NCI-H82 treated with DMSO at 0.1 percent for 48 hours (cell line): ENCODE measurements at regions not wholly inside any gene's neighbourhood (a gene's known extent, or its start where the extent isn't known, plus 50 kb on each side); places are given as distances from the start of the nearest gene placed in this dataset.
"Not testable (repeated sequence)": the region's sequence is repeated elsewhere in the genome, so short reads cannot be mapped to it uniquely, and the experiment has no call there.

Experiments
- DNase-seq: peaks from one replicate; lab custom pipeline; 2025; ENCODE audit not compliant: unreplicated experiment; lab: John Stamatoyannopoulos, UW

DNA sequence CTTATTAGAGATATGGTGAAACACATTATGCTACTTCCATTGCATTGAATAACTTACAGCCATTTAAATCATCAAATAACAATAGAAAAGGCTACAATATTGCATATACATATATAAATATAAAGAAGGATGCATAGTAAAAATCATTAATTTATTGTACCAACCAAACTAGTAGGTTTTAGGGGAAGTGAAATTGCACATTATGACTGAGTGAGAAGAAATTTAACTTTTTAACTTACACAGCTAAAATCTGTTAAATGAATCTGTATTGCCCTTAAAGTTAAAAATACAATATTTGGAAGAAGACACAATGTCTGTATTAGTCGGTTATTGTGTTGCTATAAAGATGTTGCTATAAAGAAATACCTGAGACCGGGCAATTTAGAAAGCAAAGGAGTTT, 2073.7 kb upstream of the ACO1 start:
- DNase-seq = no peak

DNA sequence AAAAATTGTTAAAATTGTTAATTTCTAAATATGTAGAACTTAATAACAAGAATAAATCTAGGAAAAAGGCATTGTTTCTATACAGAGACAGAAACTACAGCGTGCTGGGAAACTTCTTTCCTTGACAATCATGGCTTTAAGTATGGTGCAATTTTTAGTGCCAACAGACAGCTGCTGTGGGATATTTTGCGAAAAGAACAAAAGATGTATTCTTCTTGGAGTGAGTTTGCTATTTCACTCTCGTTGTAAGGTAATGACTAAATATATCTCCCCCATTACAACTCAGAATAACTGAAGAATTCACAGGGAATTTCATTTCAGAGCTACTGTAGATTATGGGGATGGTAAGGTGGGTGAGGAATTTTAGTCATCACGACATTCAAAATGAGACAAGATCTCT, 2055.0 kb upstream of the ACO1 start:
- DNase-seq = no peak

DNA sequence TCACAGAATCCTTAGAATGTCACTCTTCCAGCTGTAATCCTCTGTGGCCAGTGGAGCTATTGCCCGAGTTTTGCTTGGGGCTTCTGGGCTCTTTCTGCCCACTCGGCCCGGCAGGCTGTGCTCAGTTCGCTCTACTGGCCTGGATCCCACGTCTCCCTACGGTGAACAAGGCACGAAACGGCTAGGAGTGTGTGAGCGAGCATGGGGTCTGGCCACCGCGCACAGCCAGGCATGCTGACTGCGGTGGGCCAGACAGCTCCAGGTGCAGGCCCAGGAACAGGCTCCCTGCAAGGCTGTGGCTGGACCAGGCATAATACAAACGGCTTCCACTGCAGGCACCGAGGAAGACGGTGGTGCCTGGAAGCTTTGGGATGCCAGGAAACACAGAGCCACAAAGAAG, 2035.5 kb upstream of the ACO1 start:
- DNase-seq = no peak

DNA sequence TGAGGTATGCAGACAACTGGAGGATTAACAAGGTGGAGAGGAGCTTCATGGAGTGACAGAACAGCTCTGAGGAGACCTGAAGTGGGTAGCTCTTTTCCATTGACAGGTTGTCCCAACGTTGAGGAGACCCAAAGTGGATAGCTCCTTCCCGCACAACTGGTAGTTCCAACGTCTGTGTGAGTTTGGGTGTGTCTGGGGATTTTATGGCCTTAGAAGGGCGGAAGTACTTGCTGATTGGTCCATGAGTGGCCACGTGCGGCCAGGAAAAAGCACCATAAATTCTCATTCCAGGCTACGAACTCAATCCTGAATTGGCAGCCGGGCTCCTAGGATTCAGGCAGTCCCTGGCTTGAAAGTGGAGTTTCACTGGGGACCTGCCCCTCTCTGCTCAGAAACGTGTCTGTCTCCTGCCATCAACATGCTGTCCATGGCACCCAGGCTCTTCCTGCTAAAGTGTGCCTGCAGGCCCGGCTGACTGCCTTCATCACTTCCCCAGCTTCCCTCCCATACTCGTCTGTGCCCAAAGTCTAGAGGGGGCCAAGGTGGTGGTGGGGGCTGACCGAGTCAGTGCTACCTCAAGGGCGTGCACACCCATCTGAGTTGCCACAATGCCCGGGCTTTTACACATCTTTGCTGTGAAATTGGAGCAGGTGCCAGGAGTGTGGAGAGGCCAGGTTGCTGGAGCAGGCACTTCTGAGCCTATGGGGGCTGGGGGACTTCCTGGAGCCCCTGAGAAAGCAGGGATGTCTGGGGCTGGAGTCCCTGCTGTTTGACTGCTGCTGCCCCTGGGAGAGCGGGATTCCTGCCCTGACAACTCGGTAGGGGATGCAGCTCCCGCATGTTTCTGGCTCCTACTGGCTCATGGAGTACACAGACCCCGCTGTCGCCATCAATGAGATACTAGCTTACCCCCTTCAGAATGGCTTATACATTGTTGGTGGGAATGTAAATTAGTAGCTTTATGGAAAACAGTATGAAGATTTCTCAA, 2034.6 kb upstream of the ACO1 start:
- no peak for DNase-seq

DNA sequence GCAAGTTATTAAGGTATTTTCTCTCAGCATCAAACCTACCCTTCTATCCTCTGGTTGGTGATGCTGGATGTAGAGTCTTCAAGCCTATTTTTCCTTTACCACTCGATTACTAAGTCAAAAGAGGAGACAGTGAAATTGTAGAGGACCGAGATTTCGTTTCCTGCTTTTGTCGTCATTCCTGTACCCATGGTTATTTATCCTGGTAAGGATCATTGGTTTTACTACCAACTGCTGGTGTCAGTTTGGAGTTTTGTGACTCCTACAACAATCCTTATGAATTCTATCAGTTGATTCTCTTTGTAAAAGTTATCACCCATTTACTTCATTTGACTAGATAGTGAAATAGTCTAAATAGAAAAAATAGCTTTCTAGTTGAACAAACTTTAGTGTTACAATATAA, 2028.2 kb upstream of the ACO1 start:
- no peak for DNase-seq

DNA sequence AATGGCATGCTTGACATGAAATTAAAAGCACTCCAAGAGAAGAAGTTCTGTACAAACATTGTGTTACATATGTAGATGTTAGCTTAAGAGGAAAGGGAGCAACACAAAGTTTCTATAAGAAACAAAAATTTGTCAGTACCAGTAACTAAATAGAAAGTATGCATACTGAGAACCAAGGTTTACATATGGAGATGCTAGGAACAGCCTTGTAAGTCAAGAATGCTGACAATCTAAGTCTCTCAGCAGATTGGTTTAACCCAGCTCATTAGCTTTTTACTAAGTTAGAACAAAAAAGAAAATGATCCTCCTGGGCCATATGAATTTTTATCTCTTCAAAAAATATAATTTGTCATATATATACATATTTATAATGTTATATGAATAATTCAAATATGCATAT, 2022.1 kb upstream of the ACO1 start:
- DNase-seq = no peak

DNA sequence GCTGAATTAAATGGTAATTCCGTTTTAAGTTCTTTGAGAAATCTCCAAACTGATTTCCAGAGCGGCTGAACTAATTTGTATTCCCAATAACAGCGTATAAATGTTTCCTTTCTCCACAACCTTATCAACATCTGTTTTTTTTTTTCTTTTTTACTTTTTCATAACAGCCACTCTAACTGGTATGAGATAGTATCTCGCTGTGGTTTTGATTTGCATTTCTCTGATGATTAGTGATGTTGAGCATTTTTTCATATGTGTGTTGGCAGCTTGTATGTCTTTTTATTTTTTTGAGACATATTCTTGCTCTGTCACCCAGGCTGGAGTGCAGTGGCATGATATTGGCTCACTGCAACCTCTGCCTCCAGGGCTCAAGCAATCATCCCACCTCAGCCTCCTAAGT, 2018.3 kb upstream of the ACO1 start:
- DNase-seq = not testable (repeated sequence)

DNA sequence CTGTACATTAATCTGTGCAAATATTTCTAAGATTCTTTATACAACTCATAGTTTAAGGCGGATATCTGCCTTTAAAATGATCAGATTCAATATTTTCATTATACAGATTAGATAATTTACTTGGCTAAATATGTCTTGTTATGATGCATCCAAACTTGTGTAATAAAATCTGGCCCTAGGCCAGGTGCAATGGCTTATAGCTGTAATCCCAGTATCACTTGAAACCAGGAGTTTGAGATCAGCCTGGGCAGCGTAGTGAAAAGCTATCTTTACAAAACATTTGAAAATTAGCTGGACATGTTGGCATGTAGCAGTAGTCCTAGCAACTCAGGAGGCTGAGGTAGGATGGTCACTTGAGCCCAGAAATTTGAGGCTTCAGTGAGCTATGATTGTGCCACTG, 2002.2 kb upstream of the ACO1 start:
- DNase-seq = no peak

DNA sequence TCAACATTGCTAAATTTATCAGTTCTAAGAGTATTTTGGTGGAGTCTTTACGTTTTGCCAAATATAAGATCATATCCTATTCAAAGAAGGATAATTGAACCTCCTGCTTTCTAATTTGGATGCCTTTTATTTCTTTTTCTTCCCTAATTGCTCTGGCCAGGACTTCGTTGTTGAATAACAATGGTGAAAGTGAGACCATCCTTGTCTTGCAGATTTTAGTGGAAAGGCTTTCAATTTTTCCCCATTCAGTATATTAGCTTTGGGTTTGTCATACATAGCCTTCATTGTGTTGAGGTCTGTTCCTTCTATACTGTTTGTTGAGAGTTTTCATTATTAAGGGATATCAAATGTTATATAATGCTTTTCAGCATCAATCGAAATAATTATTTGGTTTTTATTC, 1974.2 kb upstream of the ACO1 start:
- no peak for DNase-seq

DNA sequence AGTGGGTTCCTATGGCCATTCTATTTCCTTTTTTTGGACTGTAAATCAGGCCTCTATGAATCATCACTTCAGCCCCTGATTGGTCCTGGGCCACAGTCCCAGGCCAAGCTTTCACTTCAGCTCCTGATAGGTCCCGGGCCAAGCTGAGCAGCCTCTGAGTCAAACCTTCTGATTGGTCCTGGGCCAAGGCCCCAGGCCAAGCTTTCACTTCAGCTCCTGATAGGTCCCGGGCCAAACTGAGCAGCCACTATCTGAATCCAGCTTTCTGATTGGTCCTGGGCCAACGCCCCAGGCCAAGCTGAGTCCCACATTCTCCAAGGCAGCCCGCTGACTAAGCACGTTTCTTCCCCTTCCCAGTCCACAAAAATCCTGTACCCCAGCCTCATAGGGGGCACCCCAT, 1972.9 kb upstream of the ACO1 start:
- no peak for DNase-seq

DNA sequence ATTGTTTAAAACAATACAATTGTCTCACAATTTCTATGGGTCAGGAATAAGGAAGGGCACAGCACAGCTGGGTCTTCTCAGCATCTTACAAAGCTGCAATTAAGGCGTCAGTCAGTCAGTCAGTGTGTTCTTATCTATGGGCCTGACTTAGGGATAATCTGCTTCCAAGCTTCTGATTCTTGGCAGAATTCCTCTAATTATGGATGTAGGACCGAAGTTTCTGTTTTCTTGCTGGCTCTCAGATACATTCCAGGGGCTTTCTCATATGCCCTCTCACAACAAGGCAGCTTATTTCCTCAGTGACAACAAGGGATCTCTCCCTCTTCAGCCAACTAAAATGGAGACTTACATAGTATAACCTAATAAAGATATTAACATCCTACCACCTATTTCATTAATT, 1925.3 kb upstream of the ACO1 start:
- no peak for DNase-seq

DNA sequence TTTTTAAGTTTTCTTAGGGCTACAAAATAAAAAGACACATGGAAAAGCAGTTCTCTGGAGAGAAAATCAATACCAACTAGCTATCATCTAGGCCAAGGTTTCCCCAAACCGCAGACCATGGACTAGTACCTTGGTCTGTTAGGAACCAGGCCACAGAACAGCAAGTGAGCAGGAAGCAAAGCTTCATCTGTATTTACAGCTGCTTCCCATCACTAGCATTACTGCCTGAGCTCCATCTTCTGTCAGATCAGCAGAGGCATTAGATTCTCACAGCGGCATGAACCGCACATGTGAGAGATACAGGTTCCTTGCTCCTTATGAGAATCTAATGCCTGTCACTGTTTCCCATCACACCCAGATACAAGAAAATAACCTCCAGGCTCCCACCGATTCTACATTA, 1907.6 kb upstream of the ACO1 start:
- DNase-seq = no peak

DNA sequence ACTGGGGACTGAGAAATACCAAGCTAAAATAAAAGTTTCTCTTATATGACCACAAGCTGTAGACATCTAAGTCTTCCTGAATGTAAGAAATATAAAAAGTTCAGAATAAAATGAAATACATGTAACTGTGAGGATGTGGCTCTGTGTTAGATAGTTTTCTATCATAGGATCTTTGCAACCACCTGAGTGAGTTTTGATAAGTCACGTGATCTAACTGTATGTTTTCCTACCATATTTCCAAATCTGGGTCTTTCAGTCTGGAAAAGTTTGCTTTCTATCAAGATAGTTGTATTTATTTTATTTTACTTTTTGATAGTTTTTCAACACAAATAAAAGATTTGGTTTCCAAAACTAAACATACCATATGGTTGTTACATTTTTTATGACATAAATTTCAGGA, 1905.8 kb upstream of the ACO1 start:
- DNase-seq = no peak

DNA sequence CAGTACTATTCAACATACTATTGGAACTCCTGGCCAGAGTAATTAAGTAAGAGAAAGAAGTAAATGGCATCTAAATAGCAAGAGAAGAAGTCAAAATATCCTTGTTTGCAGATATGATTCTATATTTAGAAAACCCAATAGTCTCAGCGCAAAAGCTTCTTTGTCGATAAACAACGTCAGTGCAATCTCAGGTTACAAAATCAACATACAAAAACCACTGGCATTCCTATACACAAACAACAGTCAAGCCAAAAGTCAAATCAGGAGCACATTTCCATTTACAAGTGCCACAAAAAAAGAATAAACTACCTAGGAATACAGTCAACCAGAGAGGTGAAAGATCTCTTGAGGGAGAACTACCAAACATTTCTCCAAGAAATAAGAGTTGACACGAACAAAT, 1901.9 kb upstream of the ACO1 start:
- DNase-seq = no peak

DNA sequence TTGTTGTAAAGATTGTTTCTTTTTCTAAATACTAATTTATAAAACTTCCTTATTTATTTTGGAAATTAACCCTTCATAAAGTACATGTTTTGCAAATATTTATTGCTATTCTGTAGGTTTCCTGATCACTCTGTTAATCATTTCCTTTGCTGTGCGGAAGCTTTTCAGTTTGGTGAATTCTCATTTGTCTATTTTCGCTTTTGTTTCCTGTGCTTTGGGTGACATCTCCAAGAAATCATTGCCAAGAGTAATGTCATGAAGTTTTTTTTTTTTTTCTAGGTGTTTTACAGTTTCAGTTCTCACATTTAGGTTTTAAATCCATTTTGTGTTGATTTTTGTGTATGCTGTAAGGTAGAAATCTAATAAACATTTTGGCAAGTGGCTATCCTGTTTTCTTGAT, 1899.8 kb upstream of the ACO1 start:
- DNase-seq = no peak

DNA sequence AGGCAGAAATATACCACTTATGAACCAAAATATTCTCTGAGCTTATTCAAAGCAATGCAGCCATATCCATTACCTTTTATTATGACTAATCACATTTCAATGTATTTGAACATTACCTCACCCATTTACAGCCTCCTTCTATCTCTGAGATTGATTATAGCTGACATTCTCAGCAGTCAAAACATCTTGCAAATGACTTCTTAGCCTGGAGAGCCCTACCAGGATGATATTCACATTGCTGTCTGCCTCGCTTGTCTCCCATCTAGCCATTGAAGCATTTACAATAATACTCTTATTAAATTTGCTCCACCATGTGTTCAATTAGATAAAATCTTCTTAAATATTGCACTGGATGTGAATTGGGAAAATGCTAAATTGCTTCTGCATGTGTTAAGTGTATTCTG, 1879.9 kb upstream of the ACO1 start:
- DNase-seq = no peak

DNA sequence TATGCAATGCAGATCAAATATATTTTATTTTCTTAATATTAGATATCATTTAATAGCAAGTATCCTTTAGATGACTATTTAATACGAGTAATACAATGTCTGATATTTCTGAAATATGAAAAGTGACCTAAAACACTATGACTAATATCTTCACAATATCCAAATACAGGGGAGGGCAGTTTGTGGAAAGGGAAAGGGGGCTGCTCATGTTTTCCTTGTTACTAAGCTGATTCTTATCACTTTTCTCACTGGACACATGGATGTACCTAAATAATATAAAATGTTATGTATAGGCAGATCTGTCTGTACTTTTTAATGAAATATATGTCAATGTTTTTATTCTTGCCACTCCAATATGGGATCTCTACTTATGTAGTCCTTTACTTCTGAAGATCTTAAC, 1879.1 kb upstream of the ACO1 start:
- DNase-seq = no peak

DNA sequence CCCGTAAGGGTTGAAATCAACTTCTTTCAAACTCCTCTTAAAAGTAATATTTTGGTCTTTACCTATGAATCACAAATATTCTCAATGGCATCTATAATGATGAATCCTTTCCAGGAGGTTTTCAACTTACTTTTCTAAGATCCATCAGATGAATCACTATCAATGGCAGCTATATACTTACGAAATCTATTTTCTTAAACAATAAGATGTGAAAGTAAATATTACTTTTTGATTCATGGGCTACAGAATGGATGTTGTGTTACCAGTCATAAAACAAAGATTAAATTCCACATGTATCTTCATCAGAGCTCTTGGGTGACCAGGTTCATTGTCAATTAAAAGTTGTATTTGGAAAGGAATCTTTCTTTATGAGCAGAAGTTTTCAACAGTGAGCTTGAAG, 1877.7 kb upstream of the ACO1 start:
- DNase-seq = no peak

DNA sequence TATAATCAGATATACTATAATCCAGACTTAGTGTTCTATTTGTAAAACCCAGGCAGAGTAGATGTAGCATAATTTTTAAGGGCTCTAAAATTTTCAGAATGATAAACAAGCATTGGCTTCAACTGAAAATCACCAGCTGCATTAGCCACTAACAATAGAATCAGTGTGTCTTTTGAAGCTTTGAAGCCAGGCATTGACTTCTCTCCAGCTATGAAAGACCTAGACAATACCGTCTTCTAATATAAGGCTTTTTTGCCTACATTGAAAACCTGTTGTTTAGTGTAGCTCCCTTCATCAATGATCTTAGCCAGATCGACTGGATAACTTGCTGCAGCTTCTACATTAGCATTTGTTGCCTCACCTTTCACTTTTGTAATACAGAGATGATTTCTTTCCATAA, 1877.3 kb upstream of the ACO1 start:
- DNase-seq = no peak

DNA sequence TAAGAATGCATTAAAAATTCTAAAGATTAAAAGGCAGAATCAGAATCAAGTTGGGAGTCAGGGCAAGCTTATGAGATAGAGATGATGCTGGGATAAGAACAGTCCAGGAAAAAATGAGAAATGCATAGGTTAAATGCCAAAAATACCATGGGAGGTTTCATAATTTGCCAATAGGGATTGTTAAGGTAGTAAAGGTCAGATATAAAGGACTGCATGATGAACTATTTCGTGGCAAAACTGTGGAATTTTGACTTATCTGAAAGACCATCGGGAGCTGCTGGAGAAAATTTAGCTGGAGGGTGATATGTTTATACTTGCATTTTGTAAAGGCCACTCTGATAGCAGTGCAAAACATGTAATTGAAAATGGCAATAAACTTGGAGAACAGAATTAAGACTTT, 1872.8 kb upstream of the ACO1 start:
- no peak for DNase-seq

DNA sequence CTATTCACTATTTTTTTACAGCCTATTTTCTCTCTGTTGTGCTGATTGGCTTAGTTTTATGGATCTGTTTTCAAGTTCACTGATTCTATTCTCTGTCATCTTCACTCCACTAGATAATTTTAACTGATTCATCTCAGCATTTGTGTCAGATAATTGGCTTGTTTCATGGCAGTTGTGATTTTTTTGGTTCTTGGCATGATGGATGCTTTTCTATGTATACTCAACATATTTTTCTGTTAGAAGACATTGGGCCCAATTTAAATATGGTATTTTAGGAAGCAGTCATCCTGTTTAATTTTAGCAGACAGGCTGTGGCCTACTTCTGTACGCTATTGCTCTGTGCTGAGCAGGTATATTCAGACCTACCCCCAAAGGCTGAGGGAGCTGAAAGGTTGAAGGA, 1865.3 kb upstream of the ACO1 start:
- DNase-seq = no peak

DNA sequence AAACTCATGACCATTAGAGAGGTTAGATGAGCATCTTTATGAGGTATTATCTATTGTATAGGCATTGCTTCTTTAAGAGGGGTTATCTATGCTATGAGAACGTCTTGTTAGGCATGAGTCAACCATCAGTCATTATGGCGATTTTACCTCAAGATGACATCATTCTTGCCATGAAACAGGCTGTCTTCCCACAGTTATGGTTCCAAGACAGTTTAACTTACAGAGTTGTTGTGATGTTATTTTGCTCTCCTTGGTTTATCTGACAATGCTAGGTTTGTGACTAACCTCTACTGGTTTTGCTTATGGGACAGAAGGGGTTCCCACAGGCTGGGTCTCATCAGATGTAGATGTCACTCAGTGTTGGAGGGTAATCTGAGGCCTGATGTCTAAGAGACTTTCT, 1864.7 kb upstream of the ACO1 start:
- DNase-seq = no peak

DNA sequence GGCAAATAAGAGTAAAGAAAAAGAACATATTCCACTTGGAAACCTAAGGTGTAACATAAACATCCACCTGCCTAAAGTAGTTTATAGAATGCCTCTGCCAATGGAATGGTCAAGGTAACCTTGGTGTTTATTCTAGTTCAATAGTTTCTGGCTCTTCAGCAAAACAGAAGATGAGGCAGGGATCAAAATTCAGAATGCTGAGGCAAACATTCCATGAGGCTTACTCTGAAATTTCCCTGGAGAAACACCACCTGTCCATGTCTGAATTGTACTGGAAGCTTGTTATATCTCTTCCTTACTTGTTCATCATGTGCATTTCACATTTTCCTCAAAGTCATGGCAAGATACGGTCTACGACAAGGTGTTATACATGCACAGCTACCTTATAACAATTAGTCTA, 1862.4 kb upstream of the ACO1 start:
- no peak for DNase-seq
